ENCODE measurements at regions not wholly inside any gene's neighbourhood (a gene's known extent, or its start where the extent isn't known, plus 50 kb on each side); places are given as distances from the start of the nearest gene placed in this dataset.
"Not testable (repeated sequence)": the region's sequence is repeated elsewhere in the genome, so short reads cannot be mapped to it uniquely, and the experiment has no call there.

- Histone ChIP-seq H3K27me3 (ENCODE audit: control insufficient read depth, insufficient read depth, low read length) (no peaks in the 10 kb centered on the region), H3K4me1 (ENCODE audit: control insufficient read depth, insufficient read depth, low read length) (no peaks in the 10 kb centered on the region), H3K36me3 (ENCODE audit: control insufficient read depth, insufficient read depth, low read length) (no peaks in the 10 kb centered on the region), H3K9ac (ENCODE audit: low read length) (no peak overlapping the region), H3K4me3 (ENCODE audit: low read length) (no peak overlapping the region), H3K9me3 (ENCODE audit: control insufficient read depth, low read length) (no peaks in the 10 kb centered on the region)
These were observed 142.9 kb downstream of the MTX2 start for GRCh38 chr2:176412136-176412535.

- Histone ChIP-seq H3K9me3 (ENCODE audit: control insufficient read depth, low read length) (no peaks in the 10 kb centered on the region), H3K36me3 (ENCODE audit: control insufficient read depth, insufficient read depth, low read length) (no peaks in the 10 kb centered on the region), H3K4me3 (ENCODE audit: low read length) (no peak overlapping the region), H3K27me3 (ENCODE audit: control insufficient read depth, insufficient read depth, low read length) (no peaks in the 10 kb centered on the region), H3K4me1 (ENCODE audit: control insufficient read depth, insufficient read depth, low read length) (no peaks in the 10 kb centered on the region), H3K9ac (ENCODE audit: low read length) (no peak overlapping the region)
These were observed 144.5 kb downstream of the MTX2 start for GRCh38 chr2:176413786-176414185.

DNA sequence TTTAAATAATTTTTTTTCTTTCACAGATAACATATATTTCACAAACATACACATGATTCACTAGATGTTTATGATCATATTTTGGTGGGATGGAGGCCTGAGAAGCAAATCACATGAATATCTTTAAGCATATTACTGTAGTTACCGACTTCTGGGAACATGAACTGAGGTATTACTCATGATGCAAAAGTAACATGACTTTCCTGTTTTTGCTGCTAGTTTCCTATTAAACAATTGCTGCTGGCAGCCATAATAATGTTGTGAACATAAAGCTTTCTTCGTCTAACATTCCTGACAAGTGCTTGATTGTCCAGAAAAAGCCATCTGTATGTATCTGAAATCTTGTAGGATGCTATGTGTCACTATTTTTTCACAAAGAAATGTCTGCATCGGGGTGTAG is 145.4 kb downstream of the MTX2 start:
- Histone ChIP-seq H3K4me3 (ENCODE audit: low read length) (no peak overlapping the region), H3K36me3 (ENCODE audit: control insufficient read depth, insufficient read depth, low read length) (no peaks in the 10 kb centered on the region), H3K9me3 (ENCODE audit: control insufficient read depth, low read length) (no peaks in the 10 kb centered on the region), H3K4me1 (ENCODE audit: control insufficient read depth, insufficient read depth, low read length) (no peaks in the 10 kb centered on the region), H3K9ac (ENCODE audit: low read length) (no peak overlapping the region), H3K27me3 (ENCODE audit: control insufficient read depth, insufficient read depth, low read length) (no peaks in the 10 kb centered on the region)

- no peaks in the 10 kb centered on the region for H3K9me3 ChIP-seq (ENCODE audit: control insufficient read depth, low read length)
- H3K9ac ChIP-seq (ENCODE audit: low read length), result no peak overlapping the region
- H3K36me3 ChIP-seq (ENCODE audit: control insufficient read depth, insufficient read depth, low read length), result no peaks in the 10 kb centered on the region
- no peaks in the 10 kb centered on the region for H3K27me3 ChIP-seq (ENCODE audit: control insufficient read depth, insufficient read depth, low read length)
- H3K4me3 ChIP-seq (ENCODE audit: low read length), result no peak overlapping the region
- no peaks in the 10 kb centered on the region for H3K4me1 ChIP-seq (ENCODE audit: control insufficient read depth, insufficient read depth, low read length)
These were observed 146.1 kb downstream of the MTX2 start for GRCh38 chr2:176415174-176415895.

DNA sequence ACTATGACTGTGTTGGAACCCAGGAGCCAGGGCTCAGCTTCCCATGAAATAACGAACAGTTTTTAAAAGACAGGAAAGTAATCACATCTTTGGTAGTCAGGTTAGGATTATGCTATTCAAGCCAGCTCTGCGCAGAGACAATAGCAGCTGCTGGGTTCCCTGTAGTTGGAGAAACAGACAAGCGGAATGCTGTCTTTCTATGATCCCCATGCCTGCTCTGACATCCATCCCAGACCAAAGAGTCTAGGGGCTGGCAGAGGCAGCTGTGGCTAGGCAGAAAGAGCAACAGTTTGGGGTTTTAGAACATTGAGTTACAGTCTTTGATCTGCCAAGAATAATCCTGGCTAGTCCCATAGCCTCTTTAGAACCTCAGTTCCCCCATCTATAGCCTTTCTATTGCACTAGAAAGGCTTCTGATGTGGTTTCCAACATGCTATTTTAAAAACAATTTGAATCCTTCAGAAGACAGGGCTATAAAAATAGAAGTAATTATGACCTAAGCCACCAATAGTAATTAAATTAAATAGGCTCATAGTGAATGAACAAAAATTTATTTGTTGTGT is 146.8 kb downstream of the MTX2 start:
- Histone ChIP-seq H3K9me3 (ENCODE audit: control insufficient read depth, low read length) (no peaks in the 10 kb centered on the region), H3K27me3 (ENCODE audit: control insufficient read depth, insufficient read depth, low read length) (no peaks in the 10 kb centered on the region), H3K9ac (ENCODE audit: low read length) (no peak overlapping the region), H3K4me1 (ENCODE audit: control insufficient read depth, insufficient read depth, low read length) (no peaks in the 10 kb centered on the region), H3K4me3 (ENCODE audit: low read length) (no peak overlapping the region), H3K36me3 (ENCODE audit: control insufficient read depth, insufficient read depth, low read length) (no peaks in the 10 kb centered on the region)

- Histone ChIP-seq H3K4me1 (ENCODE audit: control insufficient read depth, insufficient read depth, low read length) (no peaks in the 10 kb centered on the region), H3K9ac (ENCODE audit: low read length) (no peak overlapping the region), H3K9me3 (ENCODE audit: control insufficient read depth, low read length) (no peaks in the 10 kb centered on the region), H3K36me3 (ENCODE audit: control insufficient read depth, insufficient read depth, low read length) (no peaks in the 10 kb centered on the region), H3K27me3 (ENCODE audit: control insufficient read depth, insufficient read depth, low read length) (no peaks in the 10 kb centered on the region), H3K4me3 (ENCODE audit: low read length) (no peak overlapping the region)
These were observed 149.5 kb downstream of the MTX2 start for GRCh38 chr2:176418768-176419167.

DNA sequence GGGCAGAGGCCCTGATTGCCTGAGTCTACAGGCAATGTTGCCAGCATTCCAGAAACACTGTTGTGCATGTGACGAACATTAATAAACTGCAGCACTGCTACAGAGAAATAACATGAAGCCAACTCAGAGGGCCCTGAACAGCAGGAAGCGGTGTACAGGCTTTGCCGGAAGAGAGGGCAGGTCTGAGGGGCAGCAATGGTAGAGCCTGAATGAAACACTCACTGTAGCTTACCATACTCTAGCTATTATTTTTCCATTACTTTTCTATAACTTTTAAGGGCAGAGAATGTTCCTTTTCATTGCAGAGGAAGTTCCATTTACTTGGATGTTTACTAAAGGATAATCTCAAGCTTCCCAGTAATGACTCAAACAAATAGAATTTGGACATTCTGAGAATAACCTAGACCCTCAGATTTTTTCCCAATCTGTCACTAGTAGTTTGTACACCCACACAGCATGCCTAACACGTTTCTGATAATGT is 150.4 kb downstream of the MTX2 start:
- H3K27me3 ChIP-seq (ENCODE audit: control insufficient read depth, insufficient read depth, low read length), result no peaks in the 10 kb centered on the region
- H3K9ac ChIP-seq (ENCODE audit: low read length), result no peak overlapping the region
- H3K4me1 ChIP-seq (ENCODE audit: control insufficient read depth, insufficient read depth, low read length), result no peaks in the 10 kb centered on the region
- H3K36me3 ChIP-seq (ENCODE audit: control insufficient read depth, insufficient read depth, low read length), result no peaks in the 10 kb centered on the region
- no peaks in the 10 kb centered on the region for H3K9me3 ChIP-seq (ENCODE audit: control insufficient read depth, low read length)
- no peak overlapping the region for H3K4me3 ChIP-seq (ENCODE audit: low read length)

DNA sequence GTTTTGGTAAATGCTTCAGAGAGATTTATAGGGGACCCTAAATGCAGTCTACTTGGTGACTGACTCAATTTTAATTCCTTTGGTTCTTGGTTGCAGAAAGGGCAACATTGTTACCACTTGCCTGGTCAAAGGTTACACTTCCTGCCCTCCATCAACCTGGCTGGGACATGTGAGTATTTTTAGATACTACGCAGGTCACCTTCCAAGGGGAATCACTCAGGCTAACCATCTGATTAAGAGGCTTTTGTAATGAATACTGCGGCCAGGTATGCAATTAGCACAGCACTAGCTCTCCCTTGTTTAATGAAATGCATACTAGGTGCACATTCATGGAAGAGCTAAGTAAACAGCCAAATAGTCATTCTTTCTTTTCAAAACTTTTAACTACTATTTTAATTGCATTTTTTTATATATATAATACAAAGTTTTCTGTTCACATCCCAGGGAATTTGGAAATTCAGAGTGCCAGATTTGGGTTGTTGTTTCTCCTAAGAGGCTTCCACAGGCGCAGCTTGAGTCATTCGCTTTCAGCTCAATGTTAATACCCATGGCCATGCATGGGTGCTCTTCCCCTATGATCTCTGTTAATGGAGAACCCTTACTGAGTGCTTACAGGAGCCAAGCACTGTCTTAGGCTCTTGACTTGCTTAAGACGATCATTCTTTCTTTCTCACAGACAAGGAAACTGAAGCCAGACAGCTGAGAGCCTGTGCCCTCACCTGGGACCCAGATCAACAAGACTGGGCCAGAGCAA is 152.2 kb downstream of the MTX2 start:
- H3K36me3 ChIP-seq (ENCODE audit: control insufficient read depth, insufficient read depth, low read length), result no peaks in the 10 kb centered on the region
- no peaks in the 10 kb centered on the region for H3K4me1 ChIP-seq (ENCODE audit: control insufficient read depth, insufficient read depth, low read length)
- H3K27me3 ChIP-seq (ENCODE audit: control insufficient read depth, insufficient read depth, low read length), result no peaks in the 10 kb centered on the region
- no peaks in the 10 kb centered on the region for H3K9me3 ChIP-seq (ENCODE audit: control insufficient read depth, low read length)
- no peak overlapping the region for H3K4me3 ChIP-seq (ENCODE audit: low read length)
- H3K9ac ChIP-seq (ENCODE audit: low read length), result no peak overlapping the region

DNA sequence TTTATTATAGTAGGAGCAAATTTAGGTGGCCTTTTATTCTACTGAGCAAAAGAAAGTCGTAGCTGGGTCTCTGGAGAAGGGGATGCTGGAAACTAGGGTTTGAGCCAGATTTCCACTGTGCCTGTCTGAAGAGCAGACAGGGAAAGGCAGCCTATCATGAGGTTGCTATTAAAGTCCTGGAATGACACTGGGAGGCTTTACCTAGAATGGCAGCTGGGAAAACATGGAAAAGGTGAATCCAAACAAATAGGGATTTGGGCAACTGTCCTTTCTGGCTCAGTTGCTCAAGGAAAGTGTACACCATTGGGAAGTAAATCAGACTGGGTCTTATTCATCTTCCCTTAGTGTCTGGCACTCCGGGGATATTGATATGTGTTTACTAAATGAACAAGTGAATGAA is 154.6 kb downstream of the MTX2 start:
- no peak overlapping the region for H3K4me3 ChIP-seq (ENCODE audit: low read length)

DNA sequence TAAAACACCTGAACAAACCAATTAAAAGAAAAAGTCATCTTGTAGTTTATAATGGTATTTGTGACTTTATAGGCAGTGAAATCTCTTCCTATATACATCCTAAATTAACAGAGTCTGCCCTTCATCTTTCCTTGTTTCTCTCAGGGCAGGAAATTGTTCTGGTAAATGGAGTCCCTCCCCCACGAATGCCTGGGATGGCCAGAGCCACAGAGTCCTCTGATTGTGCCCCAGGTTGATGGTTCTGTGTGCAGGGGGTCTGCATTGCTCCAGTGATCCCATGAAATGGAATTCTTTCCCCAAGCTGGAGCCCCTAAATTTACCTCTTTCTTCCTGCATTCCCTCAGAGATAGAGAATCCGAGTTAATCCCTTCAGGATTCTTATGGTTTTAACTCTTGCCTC is 155.5 kb downstream of the MTX2 start:
- no peaks in the 10 kb centered on the region for H3K27me3 ChIP-seq (ENCODE audit: control insufficient read depth, insufficient read depth, low read length)
- H3K4me1 ChIP-seq (ENCODE audit: control insufficient read depth, insufficient read depth, low read length), result no peaks in the 10 kb centered on the region
- H3K9ac ChIP-seq (ENCODE audit: low read length), result no peak overlapping the region
- no peaks in the 10 kb centered on the region for H3K36me3 ChIP-seq (ENCODE audit: control insufficient read depth, insufficient read depth, low read length)
- no peaks in the 10 kb centered on the region for H3K9me3 ChIP-seq (ENCODE audit: control insufficient read depth, low read length)
- no peak overlapping the region for H3K4me3 ChIP-seq (ENCODE audit: low read length)

More for the DNA sequence above, 154.6 kb downstream of the MTX2 start:
- H3K9ac ChIP-seq (ENCODE audit: low read length), result no peak overlapping the region
- no peaks in the 10 kb centered on the region for H3K9me3 ChIP-seq (ENCODE audit: control insufficient read depth, low read length)
- H3K36me3 ChIP-seq (ENCODE audit: control insufficient read depth, insufficient read depth, low read length), result no peaks in the 10 kb centered on the region
- no peaks in the 10 kb centered on the region for H3K27me3 ChIP-seq (ENCODE audit: control insufficient read depth, insufficient read depth, low read length)
- H3K4me1 ChIP-seq (ENCODE audit: control insufficient read depth, insufficient read depth, low read length), result no peaks in the 10 kb centered on the region

GRCh38 chr2:176427549-176427948 is 158.3 kb downstream of the MTX2 start:
- Histone ChIP-seq H3K27me3 (ENCODE audit: control insufficient read depth, insufficient read depth, low read length) (no peaks in the 10 kb centered on the region), H3K4me1 (ENCODE audit: control insufficient read depth, insufficient read depth, low read length) (no peaks in the 10 kb centered on the region), H3K36me3 (ENCODE audit: control insufficient read depth, insufficient read depth, low read length) (no peaks in the 10 kb centered on the region), H3K4me3 (ENCODE audit: low read length) (no peak overlapping the region), H3K9me3 (ENCODE audit: control insufficient read depth, low read length) (no peaks in the 10 kb centered on the region), H3K9ac (ENCODE audit: low read length) (no peak overlapping the region)

DNA sequence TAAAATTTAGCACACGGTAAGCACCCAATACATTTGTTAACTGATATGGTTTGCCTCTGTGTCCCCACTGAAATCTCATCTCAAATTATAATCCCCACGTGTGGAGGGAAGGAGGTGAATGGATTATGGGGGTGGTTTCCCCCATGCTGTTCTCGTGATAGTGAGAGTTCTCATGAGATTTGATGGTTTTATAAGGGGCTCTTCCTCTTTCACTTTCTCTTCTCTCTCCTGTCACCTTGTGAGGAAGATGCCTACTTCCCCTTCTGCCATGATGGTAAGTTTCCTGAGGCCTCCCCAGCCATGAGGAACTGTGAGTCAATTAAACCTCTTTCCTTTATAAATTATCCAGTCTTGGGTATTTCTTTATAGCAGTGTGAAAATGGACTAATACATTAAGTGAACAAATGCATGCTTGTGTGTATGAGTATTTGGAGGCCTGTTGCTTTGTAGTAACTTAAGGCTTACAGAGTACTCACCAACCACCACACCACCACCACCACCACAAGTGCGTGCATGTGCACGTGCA is 159.8 kb downstream of the MTX2 start:
- not testable (repeated sequence) for H3K27me3 ChIP-seq (ENCODE audit: control insufficient read depth, insufficient read depth, low read length); H3K36me3 ChIP-seq (ENCODE audit: control insufficient read depth, insufficient read depth, low read length); H3K9ac ChIP-seq (ENCODE audit: low read length); H3K4me1 ChIP-seq (ENCODE audit: control insufficient read depth, insufficient read depth, low read length); H3K9me3 ChIP-seq (ENCODE audit: control insufficient read depth, low read length); H3K4me3 ChIP-seq (ENCODE audit: low read length)

All from mucosa of stomach (tissue), 1 donor.